Right atrium auricular region (tissue), 2 donors: ENCODE measurements at regions not wholly inside any gene's neighbourhood (a gene's known extent, or its start where the extent isn't known, plus 50 kb on each side); places are given as distances from the start of the nearest gene placed in this dataset.

Experiments used
- DNase-seq: peaks from one replicate; pipeline ENCODE4 v3.0.0-alpha.2; 2019; ENCODE audit warnings: low spot score
- H3K27ac ChIP-seq, 2 donors: fragments of 200-600 bp; sonication (generic); 1 replicate in 1 of 2; 2 replicates in 1 of 2; pipeline ENCODE4 v1.5.1; 2016 to 2019
- H3K27me3 ChIP-seq, 2 donors: fragments of 200-600 bp; sonication (generic); one replicate each; pipeline versions ENCODE4 v1.5.1 to v1.6.0; 2017 to 2019
- H3K36me3 ChIP-seq: fragments of 200-600 bp; sonication (generic); one replicate; pipeline ENCODE4 v1.5.1; 2016
- H3K4me1 ChIP-seq, 2 donors: fragments of 200-600 bp; sonication (generic); one replicate each; pipeline versions ENCODE4 v1.5.1 to v1.6.0; 2017 to 2019
- H3K4me3 ChIP-seq, 2 donors: fragments of 200-600 bp; sonication (generic); 1 replicate in 1 of 2; 2 replicates in 1 of 2; pipeline ENCODE4 v1.5.1; 2017 to 2019; ENCODE audit warnings: mild to moderate bottlenecking in 1 of 2, moderate library complexity in 1 of 2
- H3K9me3 ChIP-seq, 2 donors: fragments of 200-600 bp; sonication (generic); one replicate each; pipeline ENCODE4 v1.5.1; 2019
- CTCF ChIP-seq, 2 donors: fragments of 200-600 bp; sonication (generic); IDR thresholded peaks; one replicate each; pipeline ENCODE4 v1.5.1; 2019; ENCODE audit warnings: antibody characterized with exemption in 2 of 2

DNA sequence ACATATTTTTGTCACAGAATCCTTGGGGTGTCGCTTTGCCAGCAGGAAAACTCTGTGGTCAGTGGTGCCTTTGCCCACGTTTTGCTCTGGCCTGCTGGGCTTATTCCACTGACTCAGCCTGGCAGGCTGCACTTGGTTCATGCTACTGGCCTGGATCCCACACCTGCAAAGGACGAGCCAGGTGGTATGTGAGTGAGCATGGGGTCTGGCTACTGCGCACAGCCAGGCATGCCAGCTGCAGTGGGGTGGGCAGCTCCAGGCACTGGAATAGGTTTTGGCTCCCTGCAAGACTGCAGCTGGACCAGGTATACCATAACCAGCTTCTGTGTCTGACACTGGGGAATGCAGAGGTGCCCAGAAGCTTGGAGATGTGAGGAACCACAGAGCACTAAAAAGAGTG lies 197.9 kb upstream of the VRK2 start:
- H3K36me3 ChIP-seq: no peaks in the 10 kb centered on the region
- H3K27me3 ChIP-seq: no peaks in the 10 kb centered on the region
- H3K27ac ChIP-seq: no peak overlapping the region
- H3K4me1 ChIP-seq: no peaks in the 10 kb centered on the region
- no peaks in the 10 kb centered on the region for H3K9me3 ChIP-seq
- DNase-seq: no peak
- no peak for TF ChIP-seq CTCF (IDR thresholded peaks at IDR 0.05)
- no peak overlapping the region for H3K4me3 ChIP-seq

GRCh38 chr2:57849843-57850242 lies 196.8 kb upstream of the VRK2 start:
- DNase-seq: no peak
- TF ChIP-seq CTCF (IDR thresholded peaks at IDR 0.05): no peak
- no peak overlapping the region for H3K27ac ChIP-seq

GRCh38 chr2:57850415-57851130 lies 196.0 kb upstream of the VRK2 start:
- Histone ChIP-seq H3K27me3 (no peaks in the 10 kb centered on the region), H3K36me3 (no peaks in the 10 kb centered on the region), H3K9me3 (no peaks in the 10 kb centered on the region), H3K4me1 (no peaks in the 10 kb centered on the region), H3K4me3 (no peak overlapping the region), H3K27ac (no peak overlapping the region)
- no peak for TF ChIP-seq CTCF (IDR thresholded peaks at IDR 0.05)
- no peak for DNase-seq

More at GRCh38 chr2:57849843-57850242, 196.8 kb upstream of the VRK2 start:
- Histone ChIP-seq H3K36me3 (no peaks in the 10 kb centered on the region), H3K4me1 (no peaks in the 10 kb centered on the region), H3K27me3 (no peaks in the 10 kb centered on the region), H3K4me3 (no peak overlapping the region), H3K9me3 (no peaks in the 10 kb centered on the region)

DNA sequence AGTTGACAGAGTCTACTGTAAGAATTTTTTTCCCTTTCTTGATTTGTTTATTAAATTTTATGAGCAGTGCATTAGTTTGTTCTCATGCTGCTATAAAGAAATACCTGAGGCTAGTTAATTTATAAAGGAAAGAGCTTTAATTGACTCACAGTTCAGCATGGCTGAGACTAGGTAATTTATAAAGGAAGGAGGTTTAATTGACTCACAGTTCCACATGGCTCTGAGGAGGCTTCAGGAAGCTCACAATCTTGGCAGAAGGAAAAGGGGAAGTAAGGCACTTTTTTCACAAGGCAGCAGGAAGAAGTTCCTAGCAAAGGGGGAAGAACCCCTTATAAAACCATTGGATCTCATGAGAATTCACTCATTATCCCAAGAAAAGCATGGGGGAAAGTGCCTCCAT lies 191.4 kb upstream of the VRK2 start:
- H3K4me3 ChIP-seq: no peak overlapping the region
- no peak for TF ChIP-seq CTCF (IDR thresholded peaks at IDR 0.05)

GRCh38 chr2:57859755-57860154 lies 186.9 kb upstream of the VRK2 start:
- no peak for DNase-seq
- H3K4me3 ChIP-seq: no peak overlapping the region
- no peaks in the 10 kb centered on the region for H3K36me3 ChIP-seq
- no peaks in the 10 kb centered on the region for H3K27me3 ChIP-seq
- no peaks in the 10 kb centered on the region for H3K4me1 ChIP-seq
- no peaks in the 10 kb centered on the region for H3K9me3 ChIP-seq
- TF ChIP-seq CTCF (IDR thresholded peaks at IDR 0.05): no peak
- no peak overlapping the region for H3K27ac ChIP-seq

More for the DNA sequence above, 191.4 kb upstream of the VRK2 start:
- Histone ChIP-seq H3K27ac (no peak overlapping the region), H3K9me3 (no peaks in the 10 kb centered on the region), H3K4me1 (no peaks in the 10 kb centered on the region), H3K27me3 (no peaks in the 10 kb centered on the region), H3K36me3 (no peaks in the 10 kb centered on the region)
- no peak for DNase-seq

GRCh38 chr2:57862153-57862552 lies 184.5 kb upstream of the VRK2 start:
- H3K9me3 ChIP-seq: no peaks in the 10 kb centered on the region
- H3K4me1 ChIP-seq: no peaks in the 10 kb centered on the region
- no peak overlapping the region for H3K27ac ChIP-seq
- H3K36me3 ChIP-seq: no peaks in the 10 kb centered on the region
- no peak for TF ChIP-seq CTCF (IDR thresholded peaks at IDR 0.05)
- H3K27me3 ChIP-seq: no peaks in the 10 kb centered on the region
- no peak overlapping the region for H3K4me3 ChIP-seq
- DNase-seq: no peak
